LNCAP (cell line): ENCODE measurements at regions not wholly inside any gene's neighbourhood (a gene's known extent, or its start where the extent isn't known, plus 50 kb on each side); places are given as distances from the start of the nearest gene placed in this dataset.

Experiments
- CTCF ChIP-seq: fragments of 450-650 bp; IDR thresholded peaks from 2 replicates; pipeline ENCODE4 v1.5.1; 2017; ENCODE audit warnings: mild to moderate bottlenecking

GRCh38 chr2:147603876-147604275 lies 241.0 kb upstream of the ACVR2A start:
- no peak for TF ChIP-seq CTCF

- no peak for TF ChIP-seq CTCF
These were observed 241.4 kb upstream of the ACVR2A start for GRCh38 chr2:147603447-147603846.

GRCh38 chr2:147600646-147601045 lies 244.2 kb upstream of the ACVR2A start:
- no peak for TF ChIP-seq CTCF

GRCh38 chr2:147600223-147600622 lies 244.6 kb upstream of the ACVR2A start:
- no peak for TF ChIP-seq CTCF

GRCh38 chr2:147595200-147595599 lies 249.6 kb upstream of the ACVR2A start:
- no peak for TF ChIP-seq CTCF

GRCh38 chr2:147594038-147594437 lies 250.8 kb upstream of the ACVR2A start:
- TF ChIP-seq CTCF, result no peak

GRCh38 chr2:147589127-147589526 lies 255.7 kb upstream of the ACVR2A start:
- no peak for TF ChIP-seq CTCF

- no peak for TF ChIP-seq CTCF
These were observed 256.6 kb upstream of the ACVR2A start for GRCh38 chr2:147588191-147588590.
